Sigmoid colon (tissue), 4 donors: ENCODE measurements at regions not wholly inside any gene's neighbourhood (a gene's known extent, or its start where the extent isn't known, plus 50 kb on each side); places are given as distances from the start of the nearest gene placed in this dataset.

Source experiments
- CTCF ChIP-seq, 4 experiments: fragments of 450-650 bp in 3 of 4; fragments of 200-600 bp in 1 of 4; IDR thresholded peaks; one replicate each; pipeline ENCODE4 v1.5.1; 2016 to 2019; ENCODE audit warnings: antibody characterized with exemption in 4 of 4, mild to moderate bottlenecking in 3 of 4, moderate library complexity in 2 of 4
- POLR2A ChIP-seq, 2 donors: fragments of 450-650 bp; IDR thresholded peaks; one replicate each; pipeline ENCODE4 v1.6.1; 2016; ENCODE audit warnings: antibody characterized with exemption in 2 of 2, mild to moderate bottlenecking in 2 of 2, moderate library complexity in 2 of 2
- POLR2AphosphoS5 ChIP-seq, 4 donors: sonication (generic); formaldehyde crosslinking; IDR thresholded peaks; one replicate each; pipeline ENCODE4 v1.6.1; 2017; ENCODE audit warnings: antibody characterized with exemption in 4 of 4

GRCh38 chr13:99642006-99642405 is 140.7 kb downstream of the TM9SF2 start:
- TF ChIP-seq POLR2A (IDR thresholded peaks at IDR 0.05) (no peak), POLR2AphosphoS5 (IDR thresholded peaks at IDR 0.05) (no peak), CTCF (IDR thresholded peaks at IDR 0.05) (no peak)
